OCI-LY3 (cell line): ENCODE measurements at regions not wholly inside any gene's neighbourhood (a gene's known extent, or its start where the extent isn't known, plus 50 kb on each side); places are given as distances from the start of the nearest gene placed in this dataset.

Experiments used
- CTCF ChIP-seq: fragments of 200-600, 300-600 bp; sonication (generic); IDR thresholded peaks from 2 replicates; pipeline ENCODE4 v1.5.1; 2014; ENCODE audit warnings: antibody characterized with exemption, low read length, low read depth
- EZH2phosphoT487 ChIP-seq: fragments of 200-600 bp; shearing (Covaris generic); IDR thresholded peaks from 2 replicates; pipeline ENCODE4 v1.6.1; 2018; ENCODE audit warnings: antibody characterized with exemption, mixed run types, low read depth

- TF ChIP-seq EZH2phosphoT487 (no peak), CTCF (no peak)
These were observed 1630.7 kb upstream of the IGFBP7 start for GRCh38 chr4:58740897-58741296.
